Activated CD4-positive, alpha-beta memory T cell treated with anti-CD3 and anti-CD28 coated beads, Interleukin-2, amount 10 ng/mL, durations not matched to agents 7 days and 5 days (primary cell): ENCODE measurements at regions not wholly inside any gene's neighbourhood (a gene's known extent, or its start where the extent isn't known, plus 50 kb on each side); places are given as distances from the start of the nearest gene placed in this dataset.
"Not testable (repeated sequence)": the region's sequence is repeated elsewhere in the genome, so short reads cannot be mapped to it uniquely, and the experiment has no call there.

Source experiments
- CTCF ChIA-PET: fragments of 350-600 bp; sonication (Branson Sonifier 250); formaldehyde crosslinking; loops from one replicate; lab custom pipeline; 2021; ENCODE audit warnings: antibody characterized with exemption, inconsistent platforms; lab: Charles Lee
- POLR2A ChIA-PET: fragments of 350-600 bp; sonication (Branson Sonifier 250); formaldehyde crosslinking; loops from one replicate; lab custom pipeline; 2021; ENCODE audit warnings: antibody characterized with exemption; lab: Charles Lee
- DNase-seq: peaks from one replicate; pipeline ENCODE4 v3.0.0-alpha.2; 2020
- H3K27ac Mint-ChIP-seq: one replicate; pipeline ENCODE4 v1.8.0; 2021; ENCODE audit warnings: mild to moderate bottlenecking, mixed read lengths
- H3K27me3 Mint-ChIP-seq: one replicate; pipeline ENCODE4 v1.8.0; 2021; ENCODE audit warnings: mixed read lengths
- H3K36me3 Mint-ChIP-seq: one replicate; pipeline ENCODE4 v1.8.0; 2021; ENCODE audit warnings: low read depth, mixed read lengths
- H3K4me1 Mint-ChIP-seq: one replicate; pipeline ENCODE4 v1.8.0; 2021; ENCODE audit warnings: mixed read lengths
- H3K4me3 Mint-ChIP-seq: one replicate; pipeline ENCODE4 v1.8.0; 2021; ENCODE audit warnings: mild to moderate bottlenecking, mixed read lengths
- H3K9me3 Mint-ChIP-seq: one replicate; pipeline ENCODE4 v1.8.0; 2021; ENCODE audit warnings: mixed read lengths

DNA sequence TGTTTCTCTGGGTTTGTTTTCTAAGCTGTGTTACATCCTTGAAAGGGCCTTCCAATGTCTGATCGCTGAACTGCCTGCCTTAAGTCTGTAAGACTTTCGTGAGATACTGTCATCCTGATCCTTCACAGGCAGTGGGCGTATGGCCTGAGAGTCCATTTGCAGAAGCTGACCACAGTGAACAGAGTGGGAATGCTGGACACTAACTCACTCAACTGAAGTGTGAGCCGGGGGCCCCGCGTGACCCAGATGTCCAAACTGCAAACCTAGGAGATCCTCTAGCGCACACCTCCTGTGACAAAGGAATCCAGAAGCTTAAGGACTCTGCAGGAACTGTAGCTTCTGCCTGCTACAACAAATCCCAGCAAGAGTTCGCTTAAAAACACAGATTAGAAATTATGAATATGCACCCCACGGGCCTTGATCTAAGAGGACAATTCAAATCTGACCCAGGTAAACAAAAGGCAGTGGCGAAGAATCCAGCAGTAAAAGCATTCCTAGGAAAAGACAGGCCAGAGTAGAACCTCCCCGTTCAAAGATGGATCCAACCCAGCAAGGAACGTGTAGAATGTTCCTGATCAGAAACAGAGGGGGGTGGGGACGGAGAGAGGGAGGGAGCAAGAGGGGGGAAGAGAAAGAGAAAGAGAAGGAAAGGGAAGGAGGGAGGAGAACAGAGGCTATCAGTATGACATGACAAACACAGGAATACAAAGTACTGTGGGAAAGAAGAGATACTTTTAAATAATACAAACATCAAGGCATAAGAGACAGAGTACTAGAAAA is 135.0 kb upstream of the AFDN start:
- no peak for DNase-seq
- Mint-ChIP-seq H3K27ac (no peak overlapping the region), H3K4me3 (no peak overlapping the region), H3K9me3 (peaks cover under 1% of the 10 kb centered on the region), H3K36me3 (no peaks in the 10 kb centered on the region), H3K4me1 (no peaks in the 10 kb centered on the region), H3K27me3 (peaks cover 54% of the 10 kb centered on the region)
- ChIA-PET CTCF (no interaction called here), POLR2A (interaction anchor here (3.2 kb wide), 1 partner anchor 8 kb away, joined by 9 read pairs; no protein-coding TSS in a partner anchor)

- H3K36me3 Mint-ChIP-seq: not testable (repeated sequence)
Observed at GRCh38 chr6:167693478-167693877, 133.2 kb upstream of the AFDN start.

GRCh38 chr6:167695831-167696230 is 130.9 kb upstream of the AFDN start:
- no peak for DNase-seq
- POLR2A ChIA-PET: no interaction called here
- Mint-ChIP-seq H3K27me3 (peaks cover 50% of the 10 kb centered on the region), H3K4me1 (peaks cover 26% of the 10 kb centered on the region), H3K27ac (no peak overlapping the region), H3K4me3 (no peak overlapping the region), H3K36me3 (no peaks in the 10 kb centered on the region), H3K9me3 (no peaks in the 10 kb centered on the region)
- CTCF ChIA-PET: no interaction called here

More at GRCh38 chr6:167693478-167693877, 133.2 kb upstream of the AFDN start:
- H3K4me1 Mint-ChIP-seq, DNase-seq, POLR2A ChIA-PET, H3K27ac Mint-ChIP-seq, H3K4me3 Mint-ChIP-seq, H3K9me3 Mint-ChIP-seq, CTCF ChIA-PET: not testable (repeated sequence)
- H3K27me3 Mint-ChIP-seq: peaks cover 50% of the 10 kb centered on the region

GRCh38 chr6:167696296-167696695 is 130.4 kb upstream of the AFDN start:
- CTCF ChIA-PET: no interaction called here

DNA sequence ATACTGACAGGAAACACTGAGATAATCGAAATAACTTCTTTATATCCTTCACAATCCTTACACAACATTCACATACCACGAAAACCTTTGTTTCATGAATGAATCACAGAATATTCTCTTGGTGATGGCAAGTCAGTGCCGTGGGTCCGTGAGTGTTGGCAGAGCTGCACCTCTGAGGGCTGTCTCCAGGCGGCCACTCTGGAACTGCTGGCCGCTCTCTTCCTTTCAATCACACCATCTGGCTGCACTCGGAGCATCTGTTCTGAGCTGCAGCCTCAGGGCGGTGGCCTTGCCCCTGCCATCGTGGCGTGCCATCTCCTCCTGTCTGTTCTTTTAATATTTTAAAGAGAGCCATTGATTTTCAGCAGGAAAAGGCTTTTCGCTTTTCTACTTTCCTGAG is 129.4 kb upstream of the AFDN start:
- Mint-ChIP-seq H3K27ac (no peak overlapping the region), H3K4me1 (peaks cover 30% of the 10 kb centered on the region), H3K4me3 (no peak overlapping the region), H3K9me3 (no peaks in the 10 kb centered on the region), H3K36me3 (no peaks in the 10 kb centered on the region), H3K27me3 (peaks cover 43% of the 10 kb centered on the region)
- no peak for DNase-seq
- POLR2A ChIA-PET: no interaction called here
- CTCF ChIA-PET: no interaction called here

More at GRCh38 chr6:167696296-167696695, 130.4 kb upstream of the AFDN start:
- no peak for DNase-seq
- Mint-ChIP-seq H3K4me1 (peaks cover 30% of the 10 kb centered on the region), H3K9me3 (no peaks in the 10 kb centered on the region), H3K36me3 (no peaks in the 10 kb centered on the region), H3K27ac (no peak overlapping the region), H3K27me3 (peaks cover 49% of the 10 kb centered on the region), H3K4me3 (no peak overlapping the region)
- POLR2A ChIA-PET: no interaction called here

- Mint-ChIP-seq H3K9me3 (no peaks in the 10 kb centered on the region), H3K4me3 (no peak overlapping the region), H3K27ac (no peak overlapping the region), H3K27me3 (peaks cover 49% of the 10 kb centered on the region), H3K4me1 (peaks cover 30% of the 10 kb centered on the region), H3K36me3 (no peaks in the 10 kb centered on the region)
- CTCF ChIA-PET: interaction anchor here (0.8 kb wide), 1 partner anchor 1930 kb away, joined by 3 read pairs; no protein-coding TSS in a partner anchor
- DNase-seq: no peak
- POLR2A ChIA-PET: interaction anchor here (1.3 to 2.6 kb wide), 3 partner anchors 8 to 130 kb away, joined by 4 to 9 read pairs (median 8); no protein-coding TSS in a partner anchor
Observed at GRCh38 chr6:167698540-167698939, 128.2 kb upstream of the AFDN start.

- peak overlapping the region; percentile 90 for H3K27ac Mint-ChIP-seq
- H3K4me1 Mint-ChIP-seq: peaks cover 30% of the 10 kb centered on the region
- no peaks in the 10 kb centered on the region for H3K36me3 Mint-ChIP-seq
- CTCF ChIA-PET: interaction anchor here (0.8 kb wide), 1 partner anchor 1930 kb away, joined by 3 read pairs; no protein-coding TSS in a partner anchor
- H3K4me3 Mint-ChIP-seq: peak overlapping the region; percentile 40
- H3K9me3 Mint-ChIP-seq: no peaks in the 10 kb centered on the region
- DNase-seq: peak; percentile 74
- POLR2A ChIA-PET: interaction anchor here (1.3 to 2.6 kb wide), 4 partner anchors 9 to 348 kb away, joined by 4 to 9 read pairs (median 6); no protein-coding TSS in a partner anchor
- H3K27me3 Mint-ChIP-seq: peaks cover 44% of the 10 kb centered on the region
Observed at GRCh38 chr6:167699141-167699931, 127.4 kb upstream of the AFDN start.

DNA sequence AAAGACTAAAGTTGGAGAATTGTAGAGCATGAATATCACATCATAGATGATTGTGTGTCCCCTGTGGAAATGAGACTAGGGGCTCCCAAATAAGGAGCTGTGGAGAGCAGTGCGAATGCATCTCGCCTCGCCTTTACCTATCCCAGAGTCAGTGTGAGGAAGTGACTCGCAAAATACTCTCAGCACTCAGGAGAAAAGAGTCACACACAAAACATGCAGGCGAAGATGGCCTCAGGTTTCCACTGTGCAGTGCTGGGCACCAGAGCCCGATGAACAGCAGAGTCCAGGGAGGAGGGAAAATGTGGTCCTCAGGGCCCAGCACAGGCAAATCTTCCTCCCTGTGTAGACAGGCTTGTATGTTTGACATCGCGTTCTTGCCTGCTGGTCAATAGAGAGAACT is 126.5 kb upstream of the AFDN start:
- Mint-ChIP-seq H3K9me3 (no peaks in the 10 kb centered on the region), H3K4me1 (peaks cover 36% of the 10 kb centered on the region), H3K27ac (peak overlapping the region; percentile 90), H3K27me3 (peaks cover 46% of the 10 kb centered on the region), H3K36me3 (no peaks in the 10 kb centered on the region), H3K4me3 (no peak overlapping the region)
- ChIA-PET CTCF (interaction anchor here (0.7 kb wide), 1 partner anchor 1035 kb away, joined by 5 read pairs; no protein-coding TSS in a partner anchor), POLR2A (interaction anchor here (1.3 to 2.6 kb wide), 3 partner anchors 8 to 349 kb away, joined by 4 to 9 read pairs (median 8); no protein-coding TSS in a partner anchor)
- DNase-seq: no peak

DNA sequence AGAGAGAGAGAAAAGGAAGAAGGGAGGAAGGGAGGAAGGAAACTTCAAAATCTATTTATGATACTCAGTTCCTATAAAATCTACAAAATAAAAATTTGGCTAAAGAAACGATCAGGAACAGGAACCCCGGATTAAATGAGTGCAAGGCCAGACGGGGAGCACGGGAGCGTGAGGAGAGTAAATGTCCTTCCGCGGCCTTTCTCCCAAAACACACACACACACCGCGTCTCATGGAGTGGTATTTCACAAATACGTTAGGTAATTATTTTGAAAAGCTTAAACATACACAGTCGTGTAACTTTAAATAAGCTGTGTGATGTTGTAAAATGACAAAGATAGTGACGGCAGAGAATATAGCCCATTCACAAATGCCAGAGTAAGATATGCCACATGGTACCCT is 125.7 kb upstream of the AFDN start:
- no peaks in the 10 kb centered on the region for H3K9me3 Mint-ChIP-seq
- H3K36me3 Mint-ChIP-seq: no peaks in the 10 kb centered on the region
- ChIA-PET CTCF (interaction anchor here (0.7 to 1.0 kb wide), 2 partner anchors 215 to 1035 kb away, joined by 4 to 5 read pairs; no protein-coding TSS in a partner anchor), POLR2A (no interaction called here)
- peaks cover 44% of the 10 kb centered on the region for H3K4me1 Mint-ChIP-seq
- no peak overlapping the region for H3K4me3 Mint-ChIP-seq
- no peak overlapping the region for H3K27ac Mint-ChIP-seq
- peaks cover 50% of the 10 kb centered on the region for H3K27me3 Mint-ChIP-seq
- DNase-seq: no peak

DNA sequence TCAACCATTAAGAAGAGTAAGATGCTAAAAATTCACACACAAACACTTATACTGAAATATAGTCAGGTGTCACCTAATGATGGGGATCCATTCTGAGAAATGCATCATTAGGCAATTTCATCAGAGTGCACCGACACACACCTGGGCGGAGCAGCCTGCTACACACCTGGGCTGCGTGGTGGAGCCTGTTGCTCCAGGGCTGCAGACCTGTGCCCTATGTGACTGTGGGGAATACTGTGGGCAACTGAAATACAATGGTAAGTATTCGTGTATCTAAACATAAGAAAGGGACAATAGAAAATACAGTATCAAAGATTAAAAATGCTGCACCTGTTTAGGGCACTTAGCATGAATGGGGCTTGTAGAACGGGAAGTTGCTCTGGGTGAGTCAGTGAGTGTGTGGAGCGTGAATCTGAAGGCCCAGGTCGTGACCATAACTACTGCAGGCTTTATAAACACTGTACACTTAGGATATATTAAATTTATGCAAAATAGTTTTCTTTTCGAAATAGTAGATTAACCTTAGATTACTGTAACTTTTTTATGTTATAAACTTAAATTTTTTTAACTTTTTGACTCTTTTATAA is 124.4 kb upstream of the AFDN start:
- no peaks in the 10 kb centered on the region for H3K36me3 Mint-ChIP-seq
- H3K27ac Mint-ChIP-seq: no peak overlapping the region
- DNase-seq: no peak
- H3K4me3 Mint-ChIP-seq: no peak overlapping the region
- no peaks in the 10 kb centered on the region for H3K9me3 Mint-ChIP-seq
- peaks cover 54% of the 10 kb centered on the region for H3K27me3 Mint-ChIP-seq
- POLR2A ChIA-PET: no interaction called here
- peaks cover 58% of the 10 kb centered on the region for H3K4me1 Mint-ChIP-seq
- CTCF ChIA-PET: no interaction called here

GRCh38 chr6:167703347-167703746 is 123.4 kb upstream of the AFDN start:
- Mint-ChIP-seq H3K4me1 (peaks cover 52% of the 10 kb centered on the region), H3K27ac (no peak overlapping the region), H3K9me3 (no peaks in the 10 kb centered on the region), H3K27me3 (peaks cover 62% of the 10 kb centered on the region), H3K36me3 (no peaks in the 10 kb centered on the region), H3K4me3 (no peak overlapping the region)
- ChIA-PET CTCF (no interaction called here), POLR2A (no interaction called here)
- no peak for DNase-seq

GRCh38 chr6:167703781-167704180 is 122.9 kb upstream of the AFDN start:
- H3K9me3 Mint-ChIP-seq: no peaks in the 10 kb centered on the region
- H3K36me3 Mint-ChIP-seq: no peaks in the 10 kb centered on the region
- peaks cover 66% of the 10 kb centered on the region for H3K27me3 Mint-ChIP-seq
- no peak overlapping the region for H3K4me3 Mint-ChIP-seq
- CTCF ChIA-PET: interaction anchor here (1.4 kb wide), 1 partner anchor 352 kb away, joined by 3 read pairs; no protein-coding TSS in a partner anchor
- POLR2A ChIA-PET: no interaction called here
- peaks cover 53% of the 10 kb centered on the region for H3K4me1 Mint-ChIP-seq
- H3K27ac Mint-ChIP-seq: no peak overlapping the region
- DNase-seq: no peak
